PFSK-1 (cell line): ENCODE measurements at regions not wholly inside any gene's neighbourhood (a gene's known extent, or its start where the extent isn't known, plus 50 kb on each side); places are given as distances from the start of the nearest gene placed in this dataset.

Experiments
- POLR2AphosphoS5 ChIP-seq: IDR thresholded peaks from 2 replicates; pipeline ENCODE4 v1.6.1; 2012; ENCODE audit warnings: low read depth, mild to moderate bottlenecking, control low read depth, low read length, moderate library complexity
- SIN3A ChIP-seq: IDR thresholded peaks from 2 replicates; pipeline ENCODE4 v1.6.1; 2012; ENCODE audit warnings: mild to moderate bottlenecking, low read length, moderate library complexity, borderline replicate concordance; ENCODE audit not compliant: insufficient read depth
- TAF1 ChIP-seq: IDR thresholded peaks from 2 replicates; pipeline ENCODE4 v1.6.1; 2012; ENCODE audit warnings: low read length, control low read depth, borderline replicate concordance; ENCODE audit not compliant: insufficient read depth
- TF ChIP-seq, protein P1 (sequence below), 2 experiments: IDR thresholded peaks; 2 replicates each; pipeline versions ENCODE4 v1.6.1 to v1.8.0; 2011 to 2012; ENCODE audit warnings: low read depth in 2 of 2, low read length in 2 of 2, control low read depth in 1 of 2, inconsistent platforms in 1 of 2, mild to moderate bottlenecking in 1 of 2, moderate library complexity in 1 of 2; ENCODE audit not compliant: insufficient read depth in 1 of 2

DNA sequence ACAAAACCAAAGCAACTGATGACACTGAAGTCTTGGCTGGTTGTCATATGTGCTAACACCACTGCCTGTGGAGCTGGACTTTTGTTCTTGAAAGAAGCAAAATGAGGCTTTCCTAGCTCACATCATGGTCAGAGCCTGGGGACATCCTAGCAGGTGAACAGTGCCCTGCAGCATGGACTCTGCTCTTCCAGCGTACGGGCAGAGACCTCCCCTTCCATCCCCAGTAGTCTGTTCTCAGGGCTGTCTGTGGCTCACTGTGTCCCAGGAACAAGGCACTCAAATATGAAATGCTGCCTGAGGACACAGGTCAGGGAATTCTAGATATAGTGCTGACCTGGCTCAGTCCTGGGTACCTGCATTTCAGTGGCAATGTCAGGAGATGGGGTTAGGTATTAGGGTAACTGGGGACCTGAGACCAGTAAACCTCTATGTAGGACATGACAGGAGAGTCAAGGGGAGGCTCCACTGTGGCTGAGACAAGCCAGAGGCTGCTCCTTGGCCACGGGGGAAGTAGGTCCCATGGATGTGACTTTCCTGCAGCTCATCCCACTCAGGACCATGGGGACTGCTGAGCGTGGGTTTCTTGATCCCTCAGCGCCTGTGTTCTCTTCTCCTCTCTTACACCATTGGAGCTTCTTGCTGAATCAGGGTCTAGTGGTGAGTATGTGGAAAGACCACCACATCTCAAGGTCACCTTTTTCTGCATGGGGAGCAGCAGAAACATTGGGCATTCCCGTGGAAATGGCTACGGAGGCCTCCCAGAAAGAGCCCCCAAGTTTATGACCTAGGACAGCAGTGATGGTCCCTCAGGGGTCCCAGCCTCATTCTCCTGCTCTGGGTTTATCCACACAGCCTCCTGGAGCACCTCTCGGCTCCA is 80.1 kb downstream of the ZNF280B start:
- TF ChIP-seq POLR2AphosphoS5 (no peak), TAF1 (no peak), SIN3A (no peak)
- TF ChIP-seq, protein P1, sequence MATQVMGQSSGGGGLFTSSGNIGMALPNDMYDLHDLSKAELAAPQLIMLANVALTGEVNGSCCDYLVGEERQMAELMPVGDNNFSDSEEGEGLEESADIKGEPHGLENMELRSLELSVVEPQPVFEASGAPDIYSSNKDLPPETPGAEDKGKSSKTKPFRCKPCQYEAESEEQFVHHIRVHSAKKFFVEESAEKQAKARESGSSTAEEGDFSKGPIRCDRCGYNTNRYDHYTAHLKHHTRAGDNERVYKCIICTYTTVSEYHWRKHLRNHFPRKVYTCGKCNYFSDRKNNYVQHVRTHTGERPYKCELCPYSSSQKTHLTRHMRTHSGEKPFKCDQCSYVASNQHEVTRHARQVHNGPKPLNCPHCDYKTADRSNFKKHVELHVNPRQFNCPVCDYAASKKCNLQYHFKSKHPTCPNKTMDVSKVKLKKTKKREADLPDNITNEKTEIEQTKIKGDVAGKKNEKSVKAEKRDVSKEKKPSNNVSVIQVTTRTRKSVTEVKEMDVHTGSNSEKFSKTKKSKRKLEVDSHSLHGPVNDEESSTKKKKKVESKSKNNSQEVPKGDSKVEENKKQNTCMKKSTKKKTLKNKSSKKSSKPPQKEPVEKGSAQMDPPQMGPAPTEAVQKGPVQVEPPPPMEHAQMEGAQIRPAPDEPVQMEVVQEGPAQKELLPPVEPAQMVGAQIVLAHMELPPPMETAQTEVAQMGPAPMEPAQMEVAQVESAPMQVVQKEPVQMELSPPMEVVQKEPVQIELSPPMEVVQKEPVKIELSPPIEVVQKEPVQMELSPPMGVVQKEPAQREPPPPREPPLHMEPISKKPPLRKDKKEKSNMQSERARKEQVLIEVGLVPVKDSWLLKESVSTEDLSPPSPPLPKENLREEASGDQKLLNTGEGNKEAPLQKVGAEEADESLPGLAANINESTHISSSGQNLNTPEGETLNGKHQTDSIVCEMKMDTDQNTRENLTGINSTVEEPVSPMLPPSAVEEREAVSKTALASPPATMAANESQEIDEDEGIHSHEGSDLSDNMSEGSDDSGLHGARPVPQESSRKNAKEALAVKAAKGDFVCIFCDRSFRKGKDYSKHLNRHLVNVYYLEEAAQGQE (IDR thresholded peaks at IDR 0.05; ENCODE audit: insufficient read depth in 1 of 2, low read depth in 2 of 2, low read length in 2 of 2), result no peak
